Left lung (tissue), 4 donors: ENCODE measurements at regions not wholly inside any gene's neighbourhood (a gene's known extent, or its start where the extent isn't known, plus 50 kb on each side); places are given as distances from the start of the nearest gene placed in this dataset.

Source experiments
- ATAC-seq: fragments of 200-7000 bp; cut with Tn5 transposase; one replicate; pipeline ENCODE4 v1.9.1; 2020; ENCODE audit warnings: moderate library complexity
- DNase-seq, 4 donors: peaks; one replicate each; pipeline ENCODE4 v3.0.0-alpha.2; 2013 to 2020
- H3K27ac ChIP-seq, 2 donors: fragments of 200-600 bp; sonication (generic) in 1 of 2; one replicate each; pipeline versions ENCODE4 v1.5.0 to v1.8.0; 2020 to 2021
- H3K27me3 ChIP-seq, 2 donors: fragments of 200-600 bp; sonication (generic) in 1 of 2; one replicate each; pipeline versions ENCODE4 v1.5.0 to v1.8.0; 2020 to 2021
- H3K36me3 ChIP-seq, 2 donors: fragments of 200-600 bp; sonication (generic) in 1 of 2; one replicate each; pipeline versions ENCODE4 v1.5.0 to v1.8.0; 2020 to 2021
- H3K4me1 ChIP-seq, 2 donors: fragments of 200-600 bp; one replicate each; pipeline ENCODE4 v1.8.0; 2021
- H3K4me3 ChIP-seq, 2 donors: fragments of 200-600 bp; sonication (generic) in 1 of 2; one replicate each; pipeline versions ENCODE4 v1.5.0 to v1.8.0; 2020 to 2021; ENCODE audit warnings: mild to moderate bottlenecking in 1 of 2
- H3K9me3 ChIP-seq, 2 donors: fragments of 200-600 bp; sonication (generic) in 1 of 2; one replicate each; pipeline versions ENCODE4 v1.5.0 to v1.8.0; 2020 to 2021
- intact Hi-C, 2 donors: fragments of 100-400 bp; cut with DNase I; formaldehyde crosslinking; loops; one replicate each; pipeline versions ENCODE4 v1.11.2 to v1.14.2; 2022
- TF ChIP-seq, protein P1 (sequence below), 2 donors: fragments of 200-600 bp; sonication (generic) in 1 of 2; IDR thresholded peaks; one replicate each; pipeline versions ENCODE4 v1.5.0 to v1.8.0; 2021; ENCODE audit warnings: antibody characterized with exemption in 2 of 2
- donor health status: DM: no; HTN: yes; CAD: no.
- donor health status: DM: no; HTN: no; CAD: no.

DNA sequence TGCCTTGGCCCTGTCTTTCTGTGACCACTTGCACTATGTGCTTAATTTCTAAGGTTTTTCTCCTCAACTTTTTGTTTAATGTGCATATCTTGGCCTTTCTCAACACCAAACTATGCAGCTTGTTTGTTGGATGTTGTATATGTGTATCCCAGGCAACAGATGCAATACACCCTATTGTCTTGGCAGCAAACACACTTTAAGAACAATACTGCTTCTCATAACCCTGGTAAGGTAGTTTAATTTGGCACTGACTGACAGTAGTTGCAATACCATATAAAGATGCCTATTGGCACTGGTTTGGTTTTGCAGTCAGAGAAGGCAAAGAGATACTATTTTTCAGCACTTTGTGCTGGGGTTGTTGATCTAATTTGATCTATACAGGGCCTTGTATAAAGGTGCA is 360.7 kb upstream of the CWC22 start:
- TF ChIP-seq, protein P1, sequence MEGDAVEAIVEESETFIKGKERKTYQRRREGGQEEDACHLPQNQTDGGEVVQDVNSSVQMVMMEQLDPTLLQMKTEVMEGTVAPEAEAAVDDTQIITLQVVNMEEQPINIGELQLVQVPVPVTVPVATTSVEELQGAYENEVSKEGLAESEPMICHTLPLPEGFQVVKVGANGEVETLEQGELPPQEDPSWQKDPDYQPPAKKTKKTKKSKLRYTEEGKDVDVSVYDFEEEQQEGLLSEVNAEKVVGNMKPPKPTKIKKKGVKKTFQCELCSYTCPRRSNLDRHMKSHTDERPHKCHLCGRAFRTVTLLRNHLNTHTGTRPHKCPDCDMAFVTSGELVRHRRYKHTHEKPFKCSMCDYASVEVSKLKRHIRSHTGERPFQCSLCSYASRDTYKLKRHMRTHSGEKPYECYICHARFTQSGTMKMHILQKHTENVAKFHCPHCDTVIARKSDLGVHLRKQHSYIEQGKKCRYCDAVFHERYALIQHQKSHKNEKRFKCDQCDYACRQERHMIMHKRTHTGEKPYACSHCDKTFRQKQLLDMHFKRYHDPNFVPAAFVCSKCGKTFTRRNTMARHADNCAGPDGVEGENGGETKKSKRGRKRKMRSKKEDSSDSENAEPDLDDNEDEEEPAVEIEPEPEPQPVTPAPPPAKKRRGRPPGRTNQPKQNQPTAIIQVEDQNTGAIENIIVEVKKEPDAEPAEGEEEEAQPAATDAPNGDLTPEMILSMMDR (IDR thresholded peaks at IDR 0.05) = no peak
- H3K27ac ChIP-seq = no peak overlapping the region
- DNase-seq = peak in 1 of 4 donors; percentile 41
- no peaks in the 10 kb centered on the region for H3K27me3 ChIP-seq
- no peaks in the 10 kb centered on the region for H3K9me3 ChIP-seq
- H3K4me1 ChIP-seq = peaks cover 0 to 3% of the 10 kb centered on the region in 2 donors
- H3K4me3 ChIP-seq = no peak overlapping the region
- ATAC-seq = peak; percentile 40
- H3K36me3 ChIP-seq = no peaks in the 10 kb centered on the region
- intact Hi-C loops = no loop called here

DNA sequence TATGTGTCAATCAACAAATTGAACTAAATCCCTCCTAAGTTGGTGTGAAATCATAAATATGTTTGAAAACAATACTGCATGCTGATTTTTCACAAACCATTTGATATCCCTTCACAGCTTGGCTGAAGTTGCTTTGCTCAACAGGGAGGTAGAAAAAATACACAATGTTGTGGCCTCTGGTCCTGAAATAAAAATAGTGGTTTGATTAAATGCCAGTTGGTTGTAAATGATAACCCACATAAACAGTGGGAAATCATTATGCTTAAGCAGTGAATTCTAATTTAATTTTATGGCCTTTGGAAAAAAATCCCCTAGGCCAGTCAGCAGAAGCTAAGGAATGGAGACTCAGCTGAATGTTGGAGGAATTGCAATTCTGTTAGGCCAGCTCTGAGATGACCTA is 359.4 kb upstream of the CWC22 start:
- H3K4me1 ChIP-seq = peaks cover 0 to 3% of the 10 kb centered on the region in 2 donors
- no peaks in the 10 kb centered on the region for H3K9me3 ChIP-seq
- DNase-seq (no peak), ATAC-seq (no peak)
- intact Hi-C loops = no loop called here
- H3K36me3 ChIP-seq = no peaks in the 10 kb centered on the region
- no peaks in the 10 kb centered on the region for H3K27me3 ChIP-seq
- TF ChIP-seq, protein P1 (IDR thresholded peaks at IDR 0.05) = no peak
- no peak overlapping the region for H3K4me3 ChIP-seq
- no peak overlapping the region for H3K27ac ChIP-seq

DNA sequence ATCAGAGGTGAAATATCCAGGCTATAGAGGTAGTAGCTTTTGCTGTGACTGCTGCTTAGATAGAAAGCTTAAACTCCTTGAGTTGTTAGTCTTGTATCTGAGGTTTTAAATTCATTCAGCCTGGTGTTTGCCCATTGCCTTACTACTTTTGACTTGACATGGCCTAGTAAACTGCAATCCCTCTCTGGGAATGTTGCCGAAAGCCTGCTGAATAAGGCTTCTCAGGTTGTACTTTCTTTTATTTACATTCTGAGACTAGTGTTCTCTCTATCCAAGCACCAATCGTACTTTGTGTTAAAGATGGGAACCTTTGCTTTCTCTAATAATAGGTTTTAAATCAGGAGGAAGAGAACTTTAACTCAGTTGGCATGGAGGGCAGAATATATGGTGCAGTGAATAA is 357.6 kb upstream of the CWC22 start:
- no peak overlapping the region for H3K27ac ChIP-seq
- intact Hi-C loops = no loop called here
- H3K4me1 ChIP-seq = peaks cover 0 to 3% of the 10 kb centered on the region in 2 donors
- H3K4me3 ChIP-seq = no peak overlapping the region
- ATAC-seq (no peak), DNase-seq (no peak)
- TF ChIP-seq, protein P1 (IDR thresholded peaks at IDR 0.05) = no peak
- no peaks in the 10 kb centered on the region for H3K36me3 ChIP-seq
- H3K9me3 ChIP-seq = no peaks in the 10 kb centered on the region
- no peaks in the 10 kb centered on the region for H3K27me3 ChIP-seq

DNA sequence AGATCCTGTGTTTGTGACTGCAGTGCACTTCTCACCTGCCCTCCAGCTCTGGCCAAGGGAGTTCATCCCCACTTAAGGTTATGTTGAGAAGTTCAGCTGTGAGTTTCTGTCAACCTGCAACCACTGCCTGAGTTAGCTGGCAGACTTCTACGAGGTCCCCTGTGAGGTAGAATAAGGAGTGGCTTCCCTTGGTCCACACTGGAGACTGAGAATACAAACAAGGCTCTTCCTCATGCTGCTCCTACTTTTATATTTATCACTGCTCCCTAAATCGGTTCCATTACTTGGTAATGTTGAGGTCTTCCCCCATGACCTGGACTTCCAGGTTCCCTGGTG is 353.2 kb upstream of the CWC22 start:
- Histone ChIP-seq H3K4me3 (no peak overlapping the region), H3K9me3 (no peaks in the 10 kb centered on the region), H3K4me1 (no peaks in the 10 kb centered on the region), H3K36me3 (no peaks in the 10 kb centered on the region), H3K27ac (no peak overlapping the region), H3K27me3 (no peaks in the 10 kb centered on the region)
- ATAC-seq = no peak
- DNase-seq = no peak
- intact Hi-C loops = no loop called here
- TF ChIP-seq, protein P1 (IDR thresholded peaks at IDR 0.05) = no peak

DNA sequence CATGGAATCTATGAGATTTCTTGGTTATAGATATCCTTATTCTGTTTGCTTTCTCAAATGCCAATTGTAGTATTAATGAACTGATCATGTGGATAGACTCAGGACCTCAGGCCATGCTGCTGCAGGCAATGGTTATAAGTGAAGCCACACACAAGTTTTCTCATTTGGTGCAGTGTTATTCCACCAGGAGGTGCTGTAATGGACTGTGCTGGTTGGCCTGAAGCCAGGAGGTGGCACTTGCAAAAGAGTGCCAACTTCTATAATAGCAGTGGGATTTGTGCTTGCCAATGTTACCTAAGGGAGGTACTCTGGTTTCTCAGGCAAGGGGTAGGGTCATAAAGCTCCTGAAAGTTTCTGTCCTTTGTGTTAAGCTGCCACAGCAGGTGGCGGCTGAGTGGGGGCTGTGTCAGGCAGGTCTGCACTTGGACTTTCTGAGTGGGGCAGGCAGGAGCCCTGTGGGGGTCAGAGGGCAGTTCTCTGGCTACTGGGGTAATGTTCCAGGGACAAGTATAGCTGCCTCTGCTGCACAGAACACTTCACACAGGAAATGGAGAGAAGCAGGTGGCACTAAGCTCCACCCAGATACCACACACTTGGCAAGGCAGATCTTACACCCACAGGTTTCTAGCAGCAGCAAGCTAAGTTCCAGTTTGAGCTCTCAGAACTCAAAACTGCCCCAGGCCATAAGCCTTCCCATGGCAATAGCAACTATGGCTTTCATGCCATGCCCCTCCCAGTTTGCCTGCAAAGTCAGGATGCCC is 352.6 kb upstream of the CWC22 start:
- H3K4me3 ChIP-seq = no peak overlapping the region
- H3K27ac ChIP-seq = no peak overlapping the region
- H3K9me3 ChIP-seq = no peaks in the 10 kb centered on the region
- no peaks in the 10 kb centered on the region for H3K36me3 ChIP-seq
- H3K27me3 ChIP-seq = no peaks in the 10 kb centered on the region
- intact Hi-C loops = no loop called here
- TF ChIP-seq, protein P1 (IDR thresholded peaks at IDR 0.05) = no peak
- H3K4me1 ChIP-seq = no peaks in the 10 kb centered on the region
- peak; percentile 24 for ATAC-seq
- DNase-seq = peak in 1 of 4 donors; percentile 37
